Mucosa of stomach (tissue), 1 donor: ENCODE measurements at regions not wholly inside any gene's neighbourhood (a gene's known extent, or its start where the extent isn't known, plus 50 kb on each side); places are given as distances from the start of the nearest gene placed in this dataset.
"Not testable (repeated sequence)": the region's sequence is repeated elsewhere in the genome, so short reads cannot be mapped to it uniquely, and the experiment has no call there.

Experiments used
- H3K27me3 ChIP-seq: one replicate; pipeline ENCODE4 v1.7.0; 2013; ENCODE audit warnings: mild to moderate bottlenecking, low read length; ENCODE audit not compliant: control insufficient read depth, insufficient read depth
- H3K36me3 ChIP-seq: one replicate; pipeline ENCODE4 v1.7.0; 2013; ENCODE audit warnings: low read length; ENCODE audit not compliant: control insufficient read depth, insufficient read depth
- H3K4me1 ChIP-seq: one replicate; pipeline ENCODE4 v1.7.0; 2013; ENCODE audit warnings: mild to moderate bottlenecking, low read length; ENCODE audit not compliant: control insufficient read depth, insufficient read depth
- H3K4me3 ChIP-seq: one replicate; pipeline ENCODE4 v1.7.0; 2013; ENCODE audit warnings: low read length
- H3K9ac ChIP-seq: one replicate; pipeline ENCODE4 v1.7.0; 2013; ENCODE audit warnings: mild to moderate bottlenecking, low read length, moderate library complexity
- H3K9me3 ChIP-seq: one replicate; pipeline ENCODE4 v1.7.0; 2013; ENCODE audit warnings: mild to moderate bottlenecking, low read length, moderate library complexity; ENCODE audit not compliant: control insufficient read depth
- donor health status: Pancreatic carcinoma.

DNA sequence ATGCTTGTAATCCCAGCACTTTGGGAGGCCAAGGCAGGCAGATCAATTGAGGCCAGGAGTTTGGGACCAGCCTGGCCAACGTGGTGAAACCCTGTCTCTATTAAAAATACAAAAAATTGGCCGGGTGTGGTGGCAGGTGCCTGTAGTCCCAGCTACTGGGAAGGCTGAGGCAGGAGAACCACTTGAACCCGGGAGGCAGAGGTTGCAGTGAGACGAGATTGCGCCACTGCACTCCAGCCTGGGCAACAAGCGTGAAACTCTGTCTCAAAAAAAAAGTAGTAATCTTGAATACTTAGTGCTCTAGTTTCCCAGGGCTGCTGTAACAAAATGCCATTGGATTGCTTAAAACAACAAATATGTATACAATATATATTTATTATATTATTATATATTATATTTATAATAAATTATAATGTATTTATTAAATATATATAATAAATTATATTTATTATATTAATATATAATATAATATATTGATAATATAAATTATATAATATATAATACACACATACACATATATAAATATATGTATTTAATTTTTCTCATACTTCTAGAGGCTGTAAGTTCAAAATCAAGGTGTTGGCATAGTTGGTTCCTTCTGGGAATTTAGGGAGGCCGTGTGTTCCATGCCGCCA is 71.5 kb upstream of the HIVEP1 start:
- not testable (repeated sequence) for H3K27me3 ChIP-seq, H3K9me3 ChIP-seq, H3K36me3 ChIP-seq, H3K4me1 ChIP-seq, H3K4me3 ChIP-seq, H3K9ac ChIP-seq

DNA sequence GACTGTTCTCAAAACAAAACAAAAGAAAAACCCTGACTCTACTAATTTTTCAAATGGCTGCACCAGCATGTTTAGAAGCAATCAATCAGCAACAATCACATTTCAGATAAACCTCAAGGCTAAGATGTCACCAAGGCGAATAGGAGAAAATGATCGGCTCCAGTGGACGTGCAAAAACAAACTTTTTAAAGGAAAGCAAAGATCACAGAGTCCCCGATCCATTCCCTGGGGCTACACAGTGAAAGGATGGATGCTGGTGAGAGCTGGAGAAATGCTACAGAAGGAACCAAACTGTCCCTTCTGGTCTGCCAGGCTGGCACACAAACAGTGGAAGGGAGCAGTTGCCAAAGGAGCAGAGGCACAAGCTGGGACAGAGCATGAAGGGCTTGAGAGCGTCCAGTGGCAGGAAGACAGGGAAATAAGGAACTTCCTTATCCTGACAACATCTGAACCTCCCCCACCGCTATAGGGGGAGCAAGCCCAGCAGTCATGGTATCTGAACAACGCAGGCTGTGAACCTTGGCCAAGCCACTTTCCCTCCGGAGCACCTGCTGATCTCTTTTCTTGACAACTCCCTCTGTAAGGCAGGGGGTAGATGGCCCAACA is 73.7 kb upstream of the HIVEP1 start:
- H3K9ac ChIP-seq: no peak overlapping the region
- no peaks in the 10 kb centered on the region for H3K27me3 ChIP-seq
- no peaks in the 10 kb centered on the region for H3K36me3 ChIP-seq
- no peaks in the 10 kb centered on the region for H3K4me1 ChIP-seq
- H3K4me3 ChIP-seq: no peak overlapping the region
- H3K9me3 ChIP-seq: no peaks in the 10 kb centered on the region

DNA sequence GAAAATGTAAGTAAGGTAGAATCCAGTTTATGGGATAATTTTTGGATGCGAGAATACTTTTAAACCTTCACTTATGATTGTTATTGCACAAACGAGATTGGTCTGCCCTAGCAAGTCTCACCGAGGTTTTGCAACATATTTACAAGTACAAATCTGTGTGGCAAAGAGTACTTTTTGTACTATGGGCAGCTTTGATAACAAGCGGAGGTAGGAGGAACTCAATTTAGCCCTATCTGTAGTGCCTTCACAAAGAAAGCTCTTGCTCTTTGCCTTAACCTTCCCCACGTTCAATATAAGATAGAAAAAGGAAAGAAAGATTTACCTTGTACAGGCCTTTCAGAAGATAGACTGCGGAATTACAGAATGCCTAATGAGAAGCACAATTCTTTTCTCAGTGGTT is 77.5 kb upstream of the HIVEP1 start:
- H3K4me3 ChIP-seq: no peak overlapping the region
- H3K4me1 ChIP-seq: no peaks in the 10 kb centered on the region
- H3K9me3 ChIP-seq: no peaks in the 10 kb centered on the region
- no peaks in the 10 kb centered on the region for H3K36me3 ChIP-seq
- H3K27me3 ChIP-seq: no peaks in the 10 kb centered on the region
- no peak overlapping the region for H3K9ac ChIP-seq

DNA sequence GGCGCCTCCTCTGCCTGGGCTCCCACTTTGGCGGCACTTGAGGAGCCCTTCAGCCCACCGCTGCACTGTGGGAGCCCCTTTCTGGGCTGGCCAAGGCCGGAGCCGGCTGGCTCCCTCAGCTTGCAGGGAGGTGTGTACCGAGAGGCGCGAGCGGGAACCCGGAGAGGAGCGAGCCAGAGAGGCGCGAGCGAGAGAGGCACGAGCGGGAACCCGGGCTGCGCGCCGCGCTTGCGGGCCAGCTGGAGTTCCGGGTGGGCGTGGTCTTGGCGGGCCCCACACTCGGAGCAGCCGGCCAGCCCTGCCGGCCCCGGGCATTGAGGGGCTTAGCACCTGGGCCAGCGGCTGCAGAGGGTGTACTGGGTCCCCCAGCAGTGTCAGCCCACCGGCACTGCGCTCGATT is 79.2 kb upstream of the HIVEP1 start:
- not testable (repeated sequence) for H3K27me3 ChIP-seq, H3K9me3 ChIP-seq, H3K36me3 ChIP-seq, H3K9ac ChIP-seq, H3K4me3 ChIP-seq, H3K4me1 ChIP-seq

DNA sequence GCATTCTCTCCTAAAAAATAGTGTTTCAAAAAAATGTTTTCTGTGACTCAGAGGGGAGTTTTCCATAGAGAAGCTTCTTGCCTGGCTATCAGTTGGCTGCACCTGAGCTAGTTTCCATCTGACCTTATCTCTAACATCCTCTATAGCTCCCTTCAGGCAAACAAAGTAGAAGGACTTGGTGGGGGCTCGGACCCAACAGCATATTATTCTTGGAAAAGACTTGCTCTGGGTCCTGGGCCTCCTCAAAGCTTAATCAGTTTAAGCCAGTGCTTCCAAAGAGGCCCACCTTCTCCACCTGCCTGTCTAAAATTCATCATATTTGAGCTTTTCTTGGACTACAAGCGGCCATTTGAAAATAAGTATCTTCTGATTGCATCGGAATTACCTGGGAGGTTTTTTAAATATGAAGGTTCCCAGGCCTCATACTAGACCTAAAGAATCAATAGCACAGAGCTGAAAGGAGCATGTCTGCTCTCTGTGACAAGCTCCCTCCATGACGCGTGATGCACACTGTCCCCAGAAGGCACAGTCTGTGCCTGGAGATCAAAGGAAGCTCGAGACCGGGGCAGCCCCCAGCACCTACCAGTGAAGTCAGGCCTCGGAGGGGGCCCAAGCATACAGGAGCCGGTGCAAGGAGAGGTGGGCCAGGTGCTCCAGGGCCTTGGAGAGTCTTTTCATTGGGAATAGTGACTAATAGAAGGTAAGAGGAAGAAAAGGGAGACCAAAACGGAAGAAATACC is 80.6 kb upstream of the HIVEP1 start:
- H3K4me1 ChIP-seq: no peaks in the 10 kb centered on the region

DNA sequence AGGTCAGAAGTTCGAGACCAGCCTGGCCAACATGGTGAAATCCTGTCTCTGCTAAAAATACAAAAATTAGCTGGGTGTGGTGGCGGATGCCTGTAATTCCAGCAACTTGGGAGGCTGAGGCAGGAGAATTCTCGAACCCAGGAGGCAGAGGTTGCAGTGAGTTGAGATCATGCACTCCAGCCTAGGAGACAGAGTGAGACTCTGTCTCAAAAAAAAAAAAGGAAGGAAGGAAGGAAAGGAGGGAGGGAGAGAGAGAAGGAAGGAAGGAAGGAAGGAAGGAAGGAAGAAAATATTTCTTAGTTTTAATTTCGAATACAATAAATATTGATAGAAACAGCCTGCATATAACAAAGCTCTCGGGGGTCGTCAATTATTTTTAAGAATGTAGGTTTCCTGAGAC is 81.3 kb upstream of the HIVEP1 start:
- not testable (repeated sequence) for H3K4me3 ChIP-seq, H3K4me1 ChIP-seq, H3K9ac ChIP-seq, H3K27me3 ChIP-seq, H3K36me3 ChIP-seq, H3K9me3 ChIP-seq

More for the DNA sequence above, 80.6 kb upstream of the HIVEP1 start:
- no peaks in the 10 kb centered on the region for H3K9me3 ChIP-seq
- no peaks in the 10 kb centered on the region for H3K27me3 ChIP-seq
- H3K36me3 ChIP-seq: no peaks in the 10 kb centered on the region
- no peak overlapping the region for H3K4me3 ChIP-seq
- no peak overlapping the region for H3K9ac ChIP-seq

DNA sequence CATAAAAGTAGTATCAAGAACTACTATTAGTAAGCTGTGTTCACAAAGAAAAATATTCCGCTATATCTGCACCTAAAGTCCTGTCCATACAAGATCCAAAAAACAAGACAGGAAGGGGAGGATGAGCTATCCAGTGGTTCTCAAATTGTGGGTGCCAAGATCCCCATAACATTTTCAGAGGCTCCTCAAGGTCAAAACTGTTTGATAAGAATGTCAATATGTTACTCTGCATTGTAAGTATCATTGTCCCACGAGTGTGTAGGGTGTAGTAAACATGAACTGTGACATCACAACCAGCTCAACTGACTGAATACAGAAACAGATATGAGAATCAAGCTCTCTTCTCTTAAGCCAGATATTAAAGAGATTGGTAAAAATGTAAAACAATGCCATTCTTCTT is 81.9 kb upstream of the HIVEP1 start:
- H3K4me1 ChIP-seq: no peaks in the 10 kb centered on the region
- H3K9me3 ChIP-seq: no peaks in the 10 kb centered on the region
- H3K4me3 ChIP-seq: no peak overlapping the region
- H3K36me3 ChIP-seq: no peaks in the 10 kb centered on the region
- no peak overlapping the region for H3K9ac ChIP-seq
- H3K27me3 ChIP-seq: no peaks in the 10 kb centered on the region

DNA sequence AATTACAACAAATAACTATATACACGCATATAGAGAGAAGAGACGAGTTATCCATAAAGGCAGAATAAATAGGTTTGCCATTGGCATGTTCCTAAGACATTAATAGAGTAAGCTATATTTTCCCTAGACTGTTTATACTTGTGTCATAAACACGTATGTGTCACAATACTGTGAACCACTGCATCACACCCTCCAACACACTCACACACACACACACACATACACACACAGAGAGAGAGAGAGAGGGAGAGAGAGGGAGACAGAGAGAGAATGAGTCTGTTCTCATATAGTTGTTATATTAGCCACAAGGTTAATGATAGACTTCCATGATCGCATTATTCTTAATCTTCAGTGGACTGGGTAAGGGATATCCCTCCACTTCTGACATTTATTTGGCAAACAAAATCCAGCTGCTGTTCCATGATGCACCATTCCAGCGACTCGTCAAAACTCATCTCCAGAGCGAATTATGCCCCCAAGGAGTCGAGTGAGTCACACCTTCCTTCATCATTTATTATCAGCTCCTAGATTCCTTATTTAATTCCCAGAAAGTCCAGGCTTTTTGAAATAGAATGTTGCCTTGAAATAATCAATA is 82.8 kb upstream of the HIVEP1 start:
- Histone ChIP-seq H3K9ac (no peak overlapping the region), H3K9me3 (no peaks in the 10 kb centered on the region), H3K4me3 (no peak overlapping the region), H3K36me3 (no peaks in the 10 kb centered on the region), H3K4me1 (no peaks in the 10 kb centered on the region), H3K27me3 (no peaks in the 10 kb centered on the region)

DNA sequence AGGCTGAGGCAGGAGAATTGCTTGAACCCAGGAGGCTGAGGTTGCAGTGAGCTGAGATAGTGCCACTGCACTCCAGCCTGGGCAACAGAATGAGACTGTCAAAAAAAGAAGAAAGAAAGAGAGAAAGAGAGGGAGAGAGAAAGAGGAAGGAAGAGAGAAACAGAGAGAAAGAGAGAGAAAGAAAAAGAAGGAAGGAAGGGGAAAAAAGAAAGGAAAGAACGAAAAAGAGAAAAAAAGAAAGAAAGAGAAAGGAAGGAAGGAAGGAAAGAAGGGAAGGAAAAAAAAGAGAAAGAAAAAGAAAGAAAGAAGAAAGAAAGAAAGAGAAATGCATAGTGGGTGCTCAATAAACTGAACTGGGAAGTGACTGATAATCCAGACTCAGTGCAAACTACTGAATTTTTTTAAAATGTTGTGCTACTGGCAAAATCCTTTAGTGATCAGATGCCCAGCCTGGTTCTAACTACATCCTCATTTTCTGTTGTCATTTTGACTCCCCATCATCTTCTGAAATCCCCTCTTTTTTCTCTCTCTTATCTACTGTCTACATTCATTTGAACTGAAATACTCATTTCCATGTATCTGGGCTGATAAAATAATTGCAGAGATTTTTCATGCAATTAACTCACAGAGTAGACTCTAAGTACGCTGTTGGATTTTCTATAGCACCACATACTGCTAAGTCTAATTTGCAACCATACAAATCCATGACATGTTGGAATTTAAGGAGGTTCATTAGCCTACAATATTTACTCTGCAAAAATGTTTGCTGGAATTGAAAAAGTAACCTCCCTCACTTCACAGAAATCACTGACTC is 85.3 kb upstream of the HIVEP1 start:
- Histone ChIP-seq H3K36me3 (no peaks in the 10 kb centered on the region), H3K9me3 (no peaks in the 10 kb centered on the region), H3K4me3 (no peak overlapping the region), H3K9ac (no peak overlapping the region), H3K4me1 (no peaks in the 10 kb centered on the region), H3K27me3 (no peaks in the 10 kb centered on the region)

DNA sequence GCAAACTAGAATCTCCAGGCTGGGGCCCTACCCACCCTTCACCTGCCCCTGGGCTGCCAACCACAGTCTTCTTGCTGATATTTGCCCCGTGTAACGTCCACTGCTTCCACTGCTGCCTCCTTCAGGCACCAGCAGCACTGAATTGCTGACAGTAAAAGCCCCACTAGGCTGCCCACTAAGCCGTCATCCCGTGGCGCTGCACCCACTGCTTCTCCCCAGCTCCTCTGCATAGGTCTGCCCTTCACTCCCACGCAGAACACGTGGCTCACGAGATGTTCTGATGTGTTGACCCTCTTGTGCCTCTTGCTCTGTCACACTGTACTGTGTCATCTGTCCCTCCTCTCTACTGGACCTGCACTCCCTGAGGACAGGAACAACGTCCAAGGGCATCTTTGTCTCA is 86.3 kb upstream of the HIVEP1 start:
- no peaks in the 10 kb centered on the region for H3K27me3 ChIP-seq
- no peak overlapping the region for H3K4me3 ChIP-seq
- no peak overlapping the region for H3K9ac ChIP-seq
- H3K36me3 ChIP-seq: no peaks in the 10 kb centered on the region
- no peaks in the 10 kb centered on the region for H3K4me1 ChIP-seq
- H3K9me3 ChIP-seq: no peaks in the 10 kb centered on the region

DNA sequence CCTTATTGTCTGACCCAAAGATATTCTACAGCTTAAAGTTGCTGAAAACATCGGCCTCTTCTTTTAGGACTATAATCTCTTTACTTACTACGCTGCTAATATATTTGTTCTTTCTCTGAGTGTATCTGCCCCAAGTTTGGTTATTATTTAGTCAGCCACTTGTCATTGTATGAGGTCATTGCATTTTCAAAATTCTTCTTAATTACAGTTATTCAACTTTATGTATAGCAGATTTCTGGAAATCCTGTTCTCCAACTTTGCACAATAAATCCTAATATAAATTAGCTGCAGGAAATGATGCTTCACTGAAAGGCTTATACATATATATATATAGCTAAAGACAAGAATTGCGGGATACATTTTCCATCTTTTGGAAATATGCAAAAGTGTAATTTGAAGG is 88.5 kb upstream of the HIVEP1 start:
- H3K4me3 ChIP-seq: no peak overlapping the region
- no peak overlapping the region for H3K9ac ChIP-seq
- peaks cover 2% of the 10 kb centered on the region for H3K4me1 ChIP-seq
- H3K36me3 ChIP-seq: no peaks in the 10 kb centered on the region
- no peaks in the 10 kb centered on the region for H3K9me3 ChIP-seq
- no peaks in the 10 kb centered on the region for H3K27me3 ChIP-seq

DNA sequence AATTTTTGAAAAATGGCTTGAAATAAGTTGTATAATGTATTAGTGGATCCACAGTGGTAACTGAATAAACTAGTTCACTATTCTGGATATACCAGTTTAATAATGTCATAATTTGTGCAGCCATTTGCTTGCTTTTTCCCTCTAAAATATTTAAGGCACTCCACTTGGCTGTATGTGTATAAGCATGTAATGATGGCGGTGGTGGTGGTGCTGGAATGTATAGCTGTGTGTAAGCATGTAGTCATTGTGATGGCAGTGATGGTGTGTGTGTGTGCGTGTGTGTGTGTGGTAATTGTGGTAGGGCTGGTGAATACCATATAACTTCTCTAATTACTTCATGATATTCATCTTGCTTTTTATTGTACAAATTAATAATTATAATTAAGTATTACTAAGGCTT is 89.2 kb upstream of the HIVEP1 start:
- H3K36me3 ChIP-seq: no peaks in the 10 kb centered on the region
- no peak overlapping the region for H3K9ac ChIP-seq
- no peak overlapping the region for H3K4me3 ChIP-seq
- peaks cover 4% of the 10 kb centered on the region for H3K4me1 ChIP-seq
- H3K27me3 ChIP-seq: no peaks in the 10 kb centered on the region
- H3K9me3 ChIP-seq: no peaks in the 10 kb centered on the region
